Tibial nerve (tissue), 4 donors: ENCODE measurements at regions not wholly inside any gene's neighbourhood (a gene's known extent, or its start where the extent isn't known, plus 50 kb on each side); places are given as distances from the start of the nearest gene placed in this dataset.

Experiments used
- DNase-seq, 2 donors: peaks; one replicate each; pipeline ENCODE4 v3.0.0-alpha.2; 2019; ENCODE audit warnings: low spot score in 2 of 2
- H3K27ac ChIP-seq, 4 donors: fragments of 200-600 bp; sonication (generic) in 3 of 4; one replicate each; pipeline ENCODE4 v1.5.1; 2017 to 2019; ENCODE audit warnings: mild to moderate bottlenecking in 1 of 4
- H3K27me3 ChIP-seq, 2 donors: fragments of 200-600 bp; sonication (generic) in 1 of 2; one replicate each; pipeline versions ENCODE4 v1.5.1 to v1.6.0; 2017 to 2019
- H3K36me3 ChIP-seq, 3 donors: fragments of 200-600 bp; sonication (generic); one replicate each; pipeline ENCODE4 v1.5.1; 2018 to 2019
- H3K4me1 ChIP-seq, 4 donors: fragments of 200-600 bp; sonication (generic) in 3 of 4; one replicate each; pipeline ENCODE4 v1.5.1; 2017 to 2019
- H3K4me3 ChIP-seq, 4 donors: fragments of 200-600 bp; sonication (generic) in 3 of 4; one replicate each; pipeline ENCODE4 v1.5.1; 2017 to 2019; ENCODE audit warnings: mild to moderate bottlenecking in 1 of 4, moderate library complexity in 1 of 4
- H3K9me3 ChIP-seq, 4 donors: fragments of 200-600 bp; sonication (generic) in 3 of 4; one replicate each; pipeline ENCODE4 v1.5.1; 2017 to 2019
- EP300 ChIP-seq, 2 donors: sonication (generic); formaldehyde crosslinking; IDR thresholded peaks; one replicate each; pipeline ENCODE4 v1.6.1; 2017; ENCODE audit warnings: antibody characterized with exemption in 2 of 2, mild to moderate bottlenecking in 1 of 2
- POLR2A ChIP-seq, 2 donors: fragments of 450-650 bp; IDR thresholded peaks; one replicate each; pipeline ENCODE4 v1.6.1; 2017; ENCODE audit warnings: antibody characterized with exemption in 2 of 2, mild to moderate bottlenecking in 2 of 2, moderate library complexity in 2 of 2
- WGBS, 2 donors: methylation state at CpG; one replicate each; pipeline ENCODE4 v1.1.5; 2018; 5-methylcytosine and 5-hydroxymethylcytosine counted together
- TF ChIP-seq, protein P1 (sequence below), 5 experiments: fragments of 200-600 bp in 3 of 5; fragments of 450-650 bp in 2 of 5; sonication (generic) in 3 of 5; IDR thresholded peaks; one replicate each; pipeline ENCODE4 v1.5.1; 2016 to 2019; ENCODE audit warnings: antibody characterized with exemption in 5 of 5, mild to moderate bottlenecking in 3 of 5, moderate library complexity in 2 of 5

DNA sequence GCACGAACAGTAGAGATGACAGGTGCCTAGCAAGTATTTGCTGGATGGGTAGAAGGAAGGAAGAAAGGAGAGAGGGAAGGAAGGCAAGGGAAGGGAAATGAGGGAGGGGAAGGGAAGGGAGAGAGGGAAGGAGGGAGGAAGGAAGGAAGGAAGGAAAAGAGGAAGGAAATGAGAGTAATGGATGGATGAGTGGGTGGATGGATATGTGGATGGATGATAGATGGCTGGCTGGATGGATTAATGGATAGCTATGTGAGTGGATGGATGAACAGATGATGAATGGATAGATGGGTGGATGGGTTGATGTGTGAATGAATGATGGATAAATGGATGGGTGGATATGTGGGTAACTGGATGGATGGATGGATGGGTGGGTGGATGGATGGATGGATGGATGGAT is 125.9 kb upstream of the FGF3 start:
- Histone ChIP-seq H3K4me3 (no peak overlapping the region), H3K27me3 (no peaks in the 10 kb centered on the region), H3K36me3 (no peaks in the 10 kb centered on the region), H3K4me1 (peaks cover 0 to 7% (median 0%) of the 10 kb centered on the region in 4 donors), H3K9me3 (no peaks in the 10 kb centered on the region), H3K27ac (no peak overlapping the region)
- no peak for DNase-seq
- 76 to 96% methylated on average over 1 of the region's 1 CpG for WGBS, 2 donors
- TF ChIP-seq, protein P1, sequence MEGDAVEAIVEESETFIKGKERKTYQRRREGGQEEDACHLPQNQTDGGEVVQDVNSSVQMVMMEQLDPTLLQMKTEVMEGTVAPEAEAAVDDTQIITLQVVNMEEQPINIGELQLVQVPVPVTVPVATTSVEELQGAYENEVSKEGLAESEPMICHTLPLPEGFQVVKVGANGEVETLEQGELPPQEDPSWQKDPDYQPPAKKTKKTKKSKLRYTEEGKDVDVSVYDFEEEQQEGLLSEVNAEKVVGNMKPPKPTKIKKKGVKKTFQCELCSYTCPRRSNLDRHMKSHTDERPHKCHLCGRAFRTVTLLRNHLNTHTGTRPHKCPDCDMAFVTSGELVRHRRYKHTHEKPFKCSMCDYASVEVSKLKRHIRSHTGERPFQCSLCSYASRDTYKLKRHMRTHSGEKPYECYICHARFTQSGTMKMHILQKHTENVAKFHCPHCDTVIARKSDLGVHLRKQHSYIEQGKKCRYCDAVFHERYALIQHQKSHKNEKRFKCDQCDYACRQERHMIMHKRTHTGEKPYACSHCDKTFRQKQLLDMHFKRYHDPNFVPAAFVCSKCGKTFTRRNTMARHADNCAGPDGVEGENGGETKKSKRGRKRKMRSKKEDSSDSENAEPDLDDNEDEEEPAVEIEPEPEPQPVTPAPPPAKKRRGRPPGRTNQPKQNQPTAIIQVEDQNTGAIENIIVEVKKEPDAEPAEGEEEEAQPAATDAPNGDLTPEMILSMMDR (IDR thresholded peaks at IDR 0.05): no peak
- no peak for TF ChIP-seq EP300 (IDR thresholded peaks at IDR 0.05)
- no peak for TF ChIP-seq POLR2A (IDR thresholded peaks at IDR 0.05)

DNA sequence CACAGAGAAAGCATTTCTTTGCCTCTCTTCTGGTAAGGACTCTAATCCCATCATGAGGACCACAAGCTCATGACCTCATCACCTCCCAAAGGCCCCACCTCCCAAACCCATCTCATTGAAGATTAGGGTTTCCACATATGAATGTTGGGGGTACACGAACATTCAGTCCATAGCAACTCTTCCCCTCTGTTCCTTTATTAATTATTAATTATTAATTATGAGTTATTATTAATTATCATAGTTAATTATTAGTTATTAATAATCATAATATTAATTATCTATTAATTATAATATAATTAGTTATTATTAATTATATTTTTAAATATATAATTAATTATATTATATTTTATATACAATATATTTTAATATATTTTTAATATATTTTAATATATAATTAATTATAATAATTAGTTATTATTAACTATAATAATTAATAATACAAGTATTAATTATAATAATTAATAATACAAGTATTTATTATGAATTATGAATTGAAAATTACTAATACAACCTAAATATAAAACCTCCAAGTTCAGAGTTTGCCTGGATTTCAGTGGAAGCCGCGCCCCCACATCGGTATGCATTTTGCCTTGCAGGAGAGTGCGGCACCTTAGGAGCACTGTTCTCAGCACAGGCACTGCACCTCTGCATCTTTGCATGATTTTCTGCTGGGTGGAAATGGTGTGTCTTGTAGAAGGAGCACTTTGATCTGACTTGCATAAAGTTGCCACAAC is 128.0 kb upstream of the FGF3 start:
- Histone ChIP-seq H3K27ac (no peak overlapping the region), H3K4me1 (peaks cover 0 to 4% (median 0%) of the 10 kb centered on the region in 4 donors), H3K4me3 (no peak overlapping the region), H3K27me3 (no peaks in the 10 kb centered on the region), H3K9me3 (no peaks in the 10 kb centered on the region), H3K36me3 (no peaks in the 10 kb centered on the region)
- no peak for DNase-seq
- 90 to 91% methylated on average over 5 of the region's 5 CpGs for whole genome bisulfite sequencing, 2 donors
- TF ChIP-seq, protein P1 (IDR thresholded peaks at IDR 0.05): no peak
- TF ChIP-seq EP300 (IDR thresholded peaks at IDR 0.05) (no peak), POLR2A (IDR thresholded peaks at IDR 0.05) (no peak)

DNA sequence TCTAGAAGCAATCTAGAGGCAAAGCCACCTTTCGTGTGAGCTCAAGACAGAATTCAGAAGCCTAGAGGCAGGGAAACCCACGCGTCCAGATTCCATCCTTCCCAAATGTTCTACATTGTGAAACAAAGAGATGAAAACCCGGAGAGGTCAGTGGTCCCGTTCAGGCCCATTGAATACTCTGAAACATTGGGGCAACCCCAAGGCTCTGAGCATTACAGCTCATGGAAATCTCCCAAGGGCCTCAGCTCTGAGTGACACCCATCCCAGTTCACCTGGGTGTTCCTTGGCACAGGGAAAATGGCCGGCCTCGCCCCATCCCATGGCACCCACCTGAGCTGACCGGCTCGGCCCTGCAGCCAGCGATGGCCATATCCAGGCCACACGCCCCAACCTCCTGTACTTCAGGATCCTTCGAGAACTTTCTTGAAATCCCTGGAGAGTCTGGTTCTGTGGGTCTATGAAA is 128.6 kb upstream of the FGF3 start:
- Histone ChIP-seq H3K9me3 (no peaks in the 10 kb centered on the region), H3K27ac (no peak overlapping the region), H3K36me3 (no peaks in the 10 kb centered on the region), H3K4me3 (no peak overlapping the region), H3K27me3 (no peaks in the 10 kb centered on the region), H3K4me1 (peaks cover 0 to 4% (median 0%) of the 10 kb centered on the region in 4 donors)
- 86 to 91% methylated on average over 12 of the region's 12 CpGs for WGBS, 2 donors
- no peak for DNase-seq
- TF ChIP-seq, protein P1 (IDR thresholded peaks at IDR 0.05): no peak
- TF ChIP-seq EP300 (IDR thresholded peaks at IDR 0.05): no peak
- TF ChIP-seq POLR2A (IDR thresholded peaks at IDR 0.05): no peak

DNA sequence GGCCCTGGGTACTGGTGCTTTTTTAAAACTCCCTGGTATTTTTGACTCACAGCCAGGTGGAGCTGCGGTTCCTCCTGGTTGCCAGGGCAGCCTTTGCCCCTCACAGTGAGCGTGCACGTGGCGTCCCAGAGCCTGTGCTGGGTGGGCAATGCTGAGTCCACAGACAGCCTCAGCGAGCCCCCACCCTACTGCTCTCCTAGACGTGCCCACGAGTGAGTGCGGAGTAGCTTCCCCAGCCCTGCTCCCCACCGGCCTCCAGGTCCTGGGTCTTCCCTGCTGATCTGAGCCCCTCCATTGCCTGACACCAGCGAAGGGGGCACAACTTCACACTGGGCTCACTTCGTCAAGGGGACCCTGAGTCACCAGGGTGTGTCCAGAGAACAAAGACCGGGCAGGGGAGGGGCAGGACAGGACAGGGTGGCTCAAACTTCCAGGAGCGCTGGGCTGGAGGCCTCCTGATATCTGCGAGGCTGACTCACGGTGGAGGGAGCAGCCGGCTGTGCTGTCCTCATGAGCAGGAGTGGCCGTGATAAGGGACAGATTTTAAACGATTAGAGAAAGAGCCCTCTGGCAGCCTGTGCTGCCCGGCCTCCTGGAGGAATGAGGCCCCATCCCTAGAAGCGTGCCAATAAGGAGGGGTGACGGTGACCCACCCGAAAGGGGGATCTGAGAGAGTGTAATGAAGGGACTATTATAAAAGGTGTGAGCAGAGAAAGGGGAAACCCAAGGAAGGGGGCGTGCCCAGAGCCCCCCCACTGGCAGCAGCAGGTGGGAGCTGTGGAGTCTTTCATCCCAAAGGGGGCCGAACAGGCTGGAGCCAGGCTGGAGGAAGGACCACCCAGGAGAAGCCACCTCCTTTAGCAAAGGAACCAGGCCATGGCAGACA is 129.3 kb upstream of the FGF3 start:
- no peaks in the 10 kb centered on the region for H3K27me3 ChIP-seq
- 53 to 57% methylated on average over 24 of the region's 24 CpGs for WGBS, 2 donors
- peaks cover 0 to 4% (median 0%) of the 10 kb centered on the region in 4 donors for H3K4me1 ChIP-seq
- TF ChIP-seq, protein P1 (IDR thresholded peaks at IDR 0.05): no peak
- TF ChIP-seq POLR2A (IDR thresholded peaks at IDR 0.05) (no peak), EP300 (IDR thresholded peaks at IDR 0.05) (no peak)
- peak overlapping the region in 1 of 4 donors; percentile 4 for H3K27ac ChIP-seq
- no peaks in the 10 kb centered on the region for H3K36me3 ChIP-seq
- no peaks in the 10 kb centered on the region for H3K9me3 ChIP-seq
- no peak for DNase-seq
- no peak overlapping the region for H3K4me3 ChIP-seq

DNA sequence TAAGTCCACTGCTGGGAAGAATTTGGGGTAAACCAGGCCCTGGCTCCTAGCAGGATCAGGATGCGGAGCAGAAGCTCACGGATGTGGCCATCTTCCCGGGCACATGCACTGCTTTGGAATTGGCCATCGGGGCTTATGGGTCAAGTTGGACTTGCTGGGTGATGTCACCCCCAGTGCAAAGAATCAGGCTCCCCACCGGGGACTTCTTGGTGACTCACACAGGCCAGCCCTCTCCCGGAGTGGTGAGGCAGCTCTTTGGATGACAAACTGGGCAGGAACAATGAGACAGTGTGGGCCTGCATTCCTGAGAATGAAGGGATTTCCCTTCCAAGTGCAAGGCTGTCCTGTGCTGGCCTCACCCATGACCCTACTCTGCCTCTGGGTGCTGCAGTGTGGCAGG is 128.8 kb upstream of the ANO1 start:
- H3K4me1 ChIP-seq: peaks cover 0 to 4% (median 0%) of the 10 kb centered on the region in 4 donors
- H3K27ac ChIP-seq: peak overlapping the region in 1 of 4 donors; percentile 18
- no peak for DNase-seq
- no peaks in the 10 kb centered on the region for H3K27me3 ChIP-seq
- H3K4me3 ChIP-seq: no peak overlapping the region
- 55% methylated on average over 3 to 5 of the region's 6 CpGs for WGBS, 2 donors
- TF ChIP-seq EP300 (IDR thresholded peaks at IDR 0.05) (no peak), POLR2A (IDR thresholded peaks at IDR 0.05) (no peak)
- TF ChIP-seq, protein P1 (IDR thresholded peaks at IDR 0.05): no peak
- no peaks in the 10 kb centered on the region for H3K9me3 ChIP-seq
- no peaks in the 10 kb centered on the region for H3K36me3 ChIP-seq
